ENCODE measurements at regions not wholly inside any gene's neighbourhood (a gene's known extent, or its start where the extent isn't known, plus 50 kb on each side); places are given as distances from the start of the nearest gene placed in this dataset.

DNA sequence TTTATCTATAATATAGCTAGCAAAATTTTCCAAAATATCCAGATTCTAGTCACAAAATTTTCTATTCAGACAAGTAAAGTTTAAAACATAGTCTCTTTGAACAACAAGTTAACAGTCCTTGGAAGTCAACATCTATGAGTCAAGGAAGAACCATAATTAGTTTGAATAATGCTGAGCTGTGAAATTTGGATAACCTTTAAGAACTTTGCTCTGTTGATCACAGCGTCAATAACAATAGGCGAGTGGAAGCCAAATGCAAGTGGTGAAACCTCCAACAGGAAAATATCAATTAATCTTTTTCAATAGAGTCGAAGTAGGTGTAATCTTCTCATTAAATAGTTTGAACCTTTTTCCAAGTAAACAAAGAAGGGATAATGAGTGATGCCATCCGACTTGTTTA, 466.6 kb downstream of the FOXG1 start:
- Histone ChIP-seq H3K27me3 (no peaks in the 10 kb centered on the region), H3K4me3 (no peak overlapping the region), H3K36me3 (no peaks in the 10 kb centered on the region), H3K9me3 (no peaks in the 10 kb centered on the region), H3K27ac (replicated peaks in 1 of 4) (no peak overlapping the region), H3K4me1 (peaks cover 0 to 5% (median 0%) of the 10 kb centered on the region in 4 donors)
- TF ChIP-seq POLR2A (IDR thresholded peaks at IDR 0.05; ENCODE audit: low read depth) (no peak), EP300 (IDR thresholded peaks at IDR 0.05) (no peak)
- 60% methylated on average over 4 of the region's 4 CpGs for WGBS
- no peak for DNase-seq (ENCODE audit: extremely low spot score)
- intact Hi-C loops (cut with DNase I) = no loop called here

GRCh38 chr14:29235991-29236390, 469.4 kb downstream of the FOXG1 start:
- H3K27me3 ChIP-seq = no peaks in the 10 kb centered on the region
- intact Hi-C loops (cut with DNase I) = no loop called here
- no peaks in the 10 kb centered on the region for H3K9me3 ChIP-seq
- H3K36me3 ChIP-seq = no peaks in the 10 kb centered on the region
- no peak for TF ChIP-seq EP300 (IDR thresholded peaks at IDR 0.05)
- TF ChIP-seq, protein P1, sequence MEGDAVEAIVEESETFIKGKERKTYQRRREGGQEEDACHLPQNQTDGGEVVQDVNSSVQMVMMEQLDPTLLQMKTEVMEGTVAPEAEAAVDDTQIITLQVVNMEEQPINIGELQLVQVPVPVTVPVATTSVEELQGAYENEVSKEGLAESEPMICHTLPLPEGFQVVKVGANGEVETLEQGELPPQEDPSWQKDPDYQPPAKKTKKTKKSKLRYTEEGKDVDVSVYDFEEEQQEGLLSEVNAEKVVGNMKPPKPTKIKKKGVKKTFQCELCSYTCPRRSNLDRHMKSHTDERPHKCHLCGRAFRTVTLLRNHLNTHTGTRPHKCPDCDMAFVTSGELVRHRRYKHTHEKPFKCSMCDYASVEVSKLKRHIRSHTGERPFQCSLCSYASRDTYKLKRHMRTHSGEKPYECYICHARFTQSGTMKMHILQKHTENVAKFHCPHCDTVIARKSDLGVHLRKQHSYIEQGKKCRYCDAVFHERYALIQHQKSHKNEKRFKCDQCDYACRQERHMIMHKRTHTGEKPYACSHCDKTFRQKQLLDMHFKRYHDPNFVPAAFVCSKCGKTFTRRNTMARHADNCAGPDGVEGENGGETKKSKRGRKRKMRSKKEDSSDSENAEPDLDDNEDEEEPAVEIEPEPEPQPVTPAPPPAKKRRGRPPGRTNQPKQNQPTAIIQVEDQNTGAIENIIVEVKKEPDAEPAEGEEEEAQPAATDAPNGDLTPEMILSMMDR (IDR thresholded peaks at IDR 0.05) = no peak
- no peak for TF ChIP-seq POLR2A (IDR thresholded peaks at IDR 0.05; ENCODE audit: low read depth)
- H3K4me3 ChIP-seq = no peak overlapping the region
- WGBS = 30% methylated on average over 1 of the region's 1 CpG
- H3K4me1 ChIP-seq = peaks cover 0 to 5% (median 0%) of the 10 kb centered on the region in 4 donors
- DNase-seq (ENCODE audit: extremely low spot score) = no peak
- no peak overlapping the region for H3K27ac ChIP-seq (replicated peaks in 1 of 4)

DNA sequence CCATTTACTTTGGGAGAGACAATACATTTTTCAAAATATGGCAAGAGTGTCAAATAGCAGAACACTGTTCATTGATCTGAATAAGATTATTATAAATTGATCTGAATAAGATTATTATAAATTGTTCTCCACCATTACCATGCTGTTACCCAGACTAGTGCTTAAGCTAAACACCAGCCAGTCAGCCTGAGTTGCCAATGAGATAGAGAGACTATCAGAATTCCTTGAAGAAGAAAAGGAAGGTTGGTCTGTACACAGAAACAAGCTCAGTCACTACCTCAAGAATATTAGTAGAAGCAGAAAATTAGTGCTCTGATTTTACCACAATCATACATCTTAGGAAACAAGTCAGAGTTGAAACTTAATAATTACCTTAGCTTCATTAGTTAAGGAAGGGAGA, 469.8 kb downstream of the FOXG1 start:
- Histone ChIP-seq H3K4me3 (no peak overlapping the region), H3K4me1 (peaks cover 0 to 5% (median 0%) of the 10 kb centered on the region in 4 donors), H3K27ac (replicated peaks in 1 of 4) (no peak overlapping the region), H3K9me3 (no peaks in the 10 kb centered on the region), H3K27me3 (no peaks in the 10 kb centered on the region), H3K36me3 (no peaks in the 10 kb centered on the region)
- intact Hi-C loops (cut with DNase I) = no loop called here
- no peak for DNase-seq (ENCODE audit: extremely low spot score)
- TF ChIP-seq POLR2A (IDR thresholded peaks at IDR 0.05; ENCODE audit: low read depth) = no peak
- TF ChIP-seq POLR2AphosphoS5 (IDR thresholded peaks at IDR 0.05) = no peak
- TF ChIP-seq EP300 (IDR thresholded peaks at IDR 0.05) = no peak
- TF ChIP-seq, protein P1 (IDR thresholded peaks at IDR 0.05) = no peak

DNA sequence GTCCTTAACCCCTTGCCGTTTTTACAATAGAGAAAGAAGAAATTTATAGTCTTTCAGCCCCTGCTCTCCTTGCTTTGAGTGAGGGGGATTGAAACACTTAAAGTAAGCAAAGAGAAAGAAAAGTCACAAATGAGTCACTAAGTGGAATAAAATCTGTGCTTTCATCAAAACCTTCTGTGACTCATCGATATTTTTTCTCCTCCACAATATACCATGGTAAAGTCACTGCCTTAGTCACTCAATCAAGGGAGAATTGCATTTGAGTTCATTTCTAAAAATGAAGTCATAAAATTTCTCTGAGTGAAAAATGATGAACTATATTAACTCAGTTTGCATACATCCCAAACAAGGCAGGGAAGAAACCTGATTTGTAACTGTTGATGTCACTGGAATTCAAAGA, 470.3 kb downstream of the FOXG1 start:
- Histone ChIP-seq H3K36me3 (no peaks in the 10 kb centered on the region), H3K4me3 (no peak overlapping the region), H3K9me3 (no peaks in the 10 kb centered on the region), H3K27ac (replicated peaks in 1 of 4) (no peak overlapping the region), H3K4me1 (peaks cover 0 to 5% (median 0%) of the 10 kb centered on the region in 4 donors), H3K27me3 (no peaks in the 10 kb centered on the region)
- TF ChIP-seq, protein P1 (IDR thresholded peaks at IDR 0.05) = no peak
- TF ChIP-seq POLR2AphosphoS5 (IDR thresholded peaks at IDR 0.05) = no peak
- TF ChIP-seq EP300 (IDR thresholded peaks at IDR 0.05) = no peak
- TF ChIP-seq POLR2A (IDR thresholded peaks at IDR 0.05; ENCODE audit: low read depth) = no peak
- no peak for DNase-seq (ENCODE audit: extremely low spot score)
- WGBS = 56% methylated on average over 2 of the region's 2 CpGs
- intact Hi-C loops (cut with DNase I) = no loop called here

- Histone ChIP-seq H3K27me3 (no peaks in the 10 kb centered on the region), H3K27ac (replicated peaks in 1 of 4) (no peak overlapping the region), H3K4me3 (no peak overlapping the region), H3K4me1 (peaks cover 0 to 19% (median 4%) of the 10 kb centered on the region in 4 donors), H3K9me3 (no peaks in the 10 kb centered on the region), H3K36me3 (no peaks in the 10 kb centered on the region)
- WGBS = 71% methylated on average over 3 of the region's 3 CpGs
- TF ChIP-seq POLR2AphosphoS5 (IDR thresholded peaks at IDR 0.05) (no peak), POLR2A (IDR thresholded peaks at IDR 0.05; ENCODE audit: low read depth) (no peak), EP300 (IDR thresholded peaks at IDR 0.05) (no peak)
- intact Hi-C loops (cut with DNase I) = no loop called here
- DNase-seq (ENCODE audit: extremely low spot score) = no peak
Measured at GRCh38 chr14:29240066-29240465, 473.5 kb downstream of the FOXG1 start.
